K562 (cell line): ENCODE measurements at regions not wholly inside any gene's neighbourhood (a gene's known extent, or its start where the extent isn't known, plus 50 kb on each side); places are given as distances from the start of the nearest gene placed in this dataset.

Source experiments
- ATAC-seq: fragments of 200-7000 bp; cut with Tn5 transposase; 3 replicates; pipeline ENCODE4 v1.9.1; 2020; ENCODE audit warnings: moderate library complexity
- BruUV-seq: library from RNA; stranded (reverse); fragments of 400-500 nt; replicated peaks from 2 replicates; lab custom pipeline; 2021; lab: Mats Ljungman, UMichigan
- CTCF ChIA-PET: fragments of 300-600 bp; formaldehyde crosslinking; extraction: SDS; loops from one replicate; lab custom pipeline; 2021; ENCODE audit warnings: low intra/inter-chr PET ratio; lab: Yijun Ruan, JAX
- POLR2A ChIA-PET: fragments of 300-600, 350-650 bp; sonication (Branson Sonifier 250); formaldehyde crosslinking; extraction: SDS; loops from one replicate; lab custom pipeline; 2021; ENCODE audit warnings: antibody characterized with exemption, inconsistent platforms; lab: Yijun Ruan, JAX
- DNase-seq, 4 experiments: peaks; one replicate each; pipeline versions ENCODE4 v3.0.0 to v3.0.0-alpha.2; 2011 to 2018; ENCODE audit warnings: low spot score in 3 of 4, mixed read lengths in 3 of 4; ENCODE audit errors: extremely low read depth in 1 of 4
- FAIRE-seq: peaks from 2 replicates; lab custom pipeline; 2011; peaks lifted over from hg19 to GRCh38; lab: Jason Lieb, UNC
- H2AFZ ChIP-seq: 2 replicates; pipeline ENCODE4 v1.6.0; 2011; ENCODE audit warnings: low read depth, low read length, control low read depth, inconsistent platforms
- H3K27ac ChIP-seq: fragments of 200-600 bp; 3 replicates; pipeline ENCODE4 v1.8.0; 2011; ENCODE audit warnings: low read depth, mild to moderate bottlenecking, control low read depth, inconsistent platforms, low read length, moderate library complexity, mixed read lengths; ENCODE audit errors: extremely low read depth
- H3K27me3 ChIP-seq, 2 experiments: fragments of 300-600 bp in 1 of 2; 2 replicates in 1 of 2; 3 replicates in 1 of 2; pipeline versions ENCODE4 v1.6.0 to v1.8.0; 2011; ENCODE audit warnings: inconsistent platforms in 2 of 2, low read length in 2 of 2, mild to moderate bottlenecking in 1 of 2, mixed read lengths in 1 of 2, moderate library complexity in 1 of 2; ENCODE audit not compliant: control insufficient read depth in 2 of 2, insufficient read depth in 2 of 2
- H3K36me3 ChIP-seq: fragments of 300-600 bp; 3 replicates; pipeline ENCODE4 v1.8.0; 2011; ENCODE audit warnings: mild to moderate bottlenecking, low read length, inconsistent platforms; ENCODE audit not compliant: control insufficient read depth, insufficient read depth
- H3K4me1 ChIP-seq, 2 experiments: fragments of 200-600 bp in 1 of 2; replicated peaks in 1 of 2; 2 replicates in 1 of 2; 3 replicates in 1 of 2; pipeline versions ENCODE4 v1.5.1 to v1.8.0; 2011; ENCODE audit warnings: inconsistent platforms in 2 of 2, low read length in 2 of 2, mild to moderate bottlenecking in 1 of 2, mixed read lengths in 1 of 2, moderate library complexity in 1 of 2; ENCODE audit not compliant: control insufficient read depth in 2 of 2, insufficient read depth in 2 of 2
- H3K4me2 ChIP-seq: 2 replicates; pipeline ENCODE4 v1.6.1; 2011; ENCODE audit warnings: low read length, control low read depth, inconsistent platforms, mixed read lengths; ENCODE audit not compliant: insufficient read depth
- H3K4me3 ChIP-seq: fragments of 200-600 bp; sonication (generic), shearing (Covaris generic); 2 replicates; pipeline ENCODE4 v1.5.1; 2016; ENCODE audit warnings: control low read depth, inconsistent platforms
- H3K79me2 ChIP-seq: fragments of 200-600 bp; 3 replicates; pipeline ENCODE4 v1.8.0; 2011; ENCODE audit warnings: low read length, inconsistent platforms; ENCODE audit not compliant: control insufficient read depth, insufficient read depth
- H3K9ac ChIP-seq, 2 experiments: 2 replicates each; pipeline versions ENCODE4 v1.6.0 to v1.6.1; 2011; ENCODE audit warnings: low read depth in 2 of 2, low read length in 2 of 2, control low read depth in 1 of 2, inconsistent platforms in 1 of 2, mild to moderate bottlenecking in 1 of 2, mixed read lengths in 1 of 2; ENCODE audit not compliant: insufficient read depth in 1 of 2
- H3K9me1 ChIP-seq: one replicate; pipeline ENCODE4 v1.6.0; 2011; ENCODE audit warnings: inconsistent platforms, mild to moderate bottlenecking, low read length, moderate library complexity; ENCODE audit not compliant: control insufficient read depth, insufficient read depth
- H3K9me3 ChIP-seq: replicated peaks from 2 replicates; pipeline ENCODE4 v1.5.1; 2011; ENCODE audit warnings: low read depth, low read length, inconsistent platforms; ENCODE audit not compliant: control insufficient read depth, insufficient read depth
- H4K20me1 ChIP-seq: replicated peaks from 2 replicates; pipeline ENCODE4 v1.6.1; 2011; ENCODE audit warnings: low read length, inconsistent platforms, mixed read lengths; ENCODE audit not compliant: control insufficient read depth, insufficient read depth
- ARID2 ChIP-seq: fragments of 450-650 bp; IDR thresholded peaks from 2 replicates; pipeline ENCODE4 v1.6.1; 2017; ENCODE audit warnings: antibody characterized with exemption, mild to moderate bottlenecking
- C11orf30 ChIP-seq: fragments of 450-650 bp; IDR thresholded peaks from 2 replicates; pipeline ENCODE4 v1.6.1; 2016; ENCODE audit warnings: low read depth, mild to moderate bottlenecking
- FOXJ3 ChIP-seq: sonication (generic); formaldehyde crosslinking; IDR thresholded peaks from 2 replicates; pipeline ENCODE4 v1.4.0; 2020; ENCODE audit warnings: mild to moderate bottlenecking, missing genetic modification reagents
- GATA2 ChIP-seq: sonication (generic); formaldehyde crosslinking; IDR thresholded peaks from 2 replicates; pipeline ENCODE4 v1.4.0; 2020; ENCODE audit warnings: mild to moderate bottlenecking, missing genetic modification reagents
- MAFG ChIP-seq: fragments of 450-650 bp; conservative IDR thresholded peaks from 2 replicates; pipeline ENCODE4 v1.6.1; 2016; ENCODE audit warnings: missing genetic modification characterization, missing compliant biosample characterization
- NFE2 ChIP-seq: IDR thresholded peaks from 2 replicates; pipeline ENCODE4 v1.6.1; 2014; ENCODE audit warnings: antibody characterized with exemption, low read depth
- NFE2L1 ChIP-seq: fragments of 450-650 bp; IDR thresholded peaks from 2 replicates; pipeline ENCODE4 v1.6.1; 2016; ENCODE audit warnings: missing genetic modification characterization, low read depth, mild to moderate bottlenecking, missing compliant biosample characterization, moderate library complexity, borderline replicate concordance
- SRF ChIP-seq, 2 experiments: fragments of 250-450, 450-650 bp in 1 of 2; sonication (Bioruptor Pico) in 1 of 2; sonication (generic) in 1 of 2; formaldehyde crosslinking; IDR thresholded peaks; 2 replicates each; pipeline versions ENCODE4 v1.5.0 to v1.5.1; 2020 to 2022; ENCODE audit warnings: mild to moderate bottlenecking in 1 of 2, missing genetic modification reagents in 1 of 2
- TOE1 ChIP-seq, 2 experiments: fragments of 450-650 bp in 1 of 2; sonication (generic) in 1 of 2; formaldehyde crosslinking in 1 of 2; IDR thresholded peaks; 2 replicates each; pipeline versions ENCODE4 v1.7.1 to v1.8.0; 2016 to 2022; ENCODE audit warnings: borderline replicate concordance in 2 of 2, mild to moderate bottlenecking in 2 of 2, antibody characterized with exemption in 1 of 2, inconsistent platforms in 1 of 2, low read depth in 1 of 2, missing genetic modification reagents in 1 of 2, moderate library complexity in 1 of 2
- ZNF232 ChIP-seq: sonication (generic); formaldehyde crosslinking; IDR thresholded peaks from 2 replicates; pipeline ENCODE4 v1.8.0; 2022; ENCODE audit warnings: mild to moderate bottlenecking, missing genetic modification reagents
- ZNF316 ChIP-seq: fragments of 450-650 bp; IDR thresholded peaks from 2 replicates; pipeline ENCODE4 v1.6.1; 2016
- WGBS: fragments of 100-300 bp; shearing (Covaris generic); methylation state at CpG from one replicate; pipeline ENCODE4 v1.1.6; 2016; ENCODE audit warnings: low coverage, mixed read lengths; ENCODE audit not compliant: insufficient coverage; ENCODE audit errors: missing lambda C conversion rate; 5-methylcytosine and 5-hydroxymethylcytosine counted together
- in situ Hi-C: fragments of 300-500 bp; cut with MboI; formaldehyde crosslinking; loops from 4 replicates; pipeline ENCODE4 v1.15.0; 2018; ENCODE audit warnings: inconsistent platforms, mixed read lengths
- intact Hi-C: fragments of 100-400 bp; cut with micrococcal nuclease; formaldehyde crosslinking; loops from 2 replicates; pipeline ENCODE4 v1.14.2; 2022

DNA sequence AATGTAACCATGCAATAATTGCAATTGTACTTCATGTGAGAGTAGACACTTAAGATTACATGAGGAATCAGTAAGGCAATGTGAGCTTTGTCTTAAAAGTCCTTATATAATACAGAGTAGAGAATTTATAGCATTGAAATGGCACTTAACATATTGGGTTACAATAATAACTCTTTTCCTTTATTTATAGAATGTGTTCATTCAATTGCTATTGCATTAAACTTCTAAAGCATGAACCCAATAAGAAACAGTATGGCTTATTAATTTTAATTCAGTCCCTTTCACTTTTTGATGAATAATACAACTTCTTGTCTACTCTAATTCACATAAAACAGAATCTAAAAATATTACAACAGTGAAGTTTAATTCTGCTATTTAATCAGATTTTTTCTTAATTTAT lies 174.2 kb upstream of the PABPC4L start:
- H3K9me1 ChIP-seq = no peaks in the 10 kb centered on the region
- no peak overlapping the region for H2AFZ ChIP-seq
- no peak overlapping the region for H3K9ac ChIP-seq
- BruUV-seq = no TSS peak
- intact Hi-C loops = no loop called here
- H3K27me3 ChIP-seq = no peaks in the 10 kb centered on the region
- no peaks in the 10 kb centered on the region for H3K4me1 ChIP-seq
- ChIA-PET POLR2A (no interaction called here), CTCF (no interaction called here)
- FAIRE-seq (no peak), ATAC-seq (no peak), DNase-seq (no peak)
- H3K27ac ChIP-seq = no peak overlapping the region
- no peak overlapping the region for H3K4me3 ChIP-seq
- in situ Hi-C loops = no loop called here
- H3K4me2 ChIP-seq = no peak overlapping the region
- H3K79me2 ChIP-seq = no peaks in the 10 kb centered on the region
- TF ChIP-seq SRF (CRISPR knock-in tag; IDR thresholded peaks at IDR 0.05) (no peak), GATA2 (CRISPR knock-in tag) (no peak)
- H3K9me3 ChIP-seq = no peaks in the 10 kb centered on the region
- no peaks in the 10 kb centered on the region for H3K36me3 ChIP-seq
- H4K20me1 ChIP-seq = no peaks in the 10 kb centered on the region

- Histone ChIP-seq H3K4me2 (no peak overlapping the region), H3K4me1 (no peaks in the 10 kb centered on the region), H3K4me3 (no peak overlapping the region), H4K20me1 (no peaks in the 10 kb centered on the region), H3K9ac (no peak overlapping the region), H2AFZ (no peak overlapping the region), H3K36me3 (no peaks in the 10 kb centered on the region), H3K27ac (0 out of 3 replicates have a peak overlapping the region, but pooled peaks have one; percentile 31), H3K9me3 (no peaks in the 10 kb centered on the region), H3K27me3 (no peaks in the 10 kb centered on the region), H3K79me2 (no peaks in the 10 kb centered on the region), H3K9me1 (no peaks in the 10 kb centered on the region)
- intact Hi-C loops (no loop called here), in situ Hi-C loops (no loop called here)
- no peak for ATAC-seq
- POLR2A ChIA-PET = no interaction called here
- no peak for FAIRE-seq
- TF ChIP-seq MAFG (tag) (peak; percentile 82), ARID2 (no peak), NFE2L1 (0 out of 2 replicates have a peak, but pooled peaks have one; percentile 9), FOXJ3 (CRISPR knock-in tag) (no peak), ZNF232 (CRISPR knock-in tag) (no peak), ZNF316 (peak; percentile 51), C11orf30 (peak; percentile 24; the same call in 1 of the 2 replicates), NFE2 (peak; percentile 24; the same call in 1 of the 2 replicates), TOE1 (IDR thresholded peaks at IDR 0.05; ENCODE audit: borderline replicate concordance) (no peak), TOE1 (CRISPR knock-in tag; IDR thresholded peaks at IDR 0.05; ENCODE audit: borderline replicate concordance, low read depth) (no peak)
- DNase-seq = no peak
- CTCF ChIA-PET = no interaction called here
- 0% methylated on average over 1 of the region's 1 CpG for WGBS
- BruUV-seq = no TSS peak
Observed at GRCh38 chr4:134365852-134366251, 164.3 kb upstream of the PABPC4L start.
